H1 (cell line): ENCODE measurements at regions not wholly inside any gene's neighbourhood (a gene's known extent, or its start where the extent isn't known, plus 50 kb on each side); places are given as distances from the start of the nearest gene placed in this dataset.
A peak's percentile ranks its signal among the peaks of the same experiment; 100 is the strongest.

Experiments
- CTCF ChIA-PET: fragments of 300-600 bp; sonication (Branson Sonifier 250); formaldehyde crosslinking; loops from one replicate; lab custom pipeline; 2021; ENCODE audit not compliant: partially characterized antibody; lab: Charles Lee
- POLR2A ChIA-PET: fragments of 300-600 bp; sonication (Branson Sonifier 250); formaldehyde crosslinking; loops from one replicate; lab custom pipeline; 2021; ENCODE audit warnings: inconsistent platforms; ENCODE audit not compliant: partially characterized antibody; lab: Charles Lee
- DNase-seq, 2 experiments: peaks; one replicate each; pipeline versions ENCODE4 v3.0.0 to v3.0.0-alpha.2; 2010 to 2022; ENCODE audit warnings: low spot score in 2 of 2, low read depth in 1 of 2, mixed read lengths in 1 of 2
- FAIRE-seq: peaks from 2 replicates; lab custom pipeline; 2011; peaks lifted over from hg19 to GRCh38; lab: Jason Lieb, UNC
- H2AFZ ChIP-seq: 2 replicates; pipeline ENCODE4 v1.8.1; 2012; ENCODE audit warnings: low read length, inconsistent platforms
- H2AK5ac ChIP-seq: 2 replicates; pipeline ENCODE4 v1.6.1; 2013; ENCODE audit warnings: low read depth, low read length
- H2BK120ac ChIP-seq: replicated peaks from 2 replicates; pipeline ENCODE3; 2013; ENCODE audit warnings: low read depth, low read length, inconsistent platforms
- H2BK12ac ChIP-seq: 2 replicates; pipeline ENCODE4 v1.6.1; 2013; ENCODE audit warnings: low read depth, low read length
- H2BK15ac ChIP-seq: 2 replicates; pipeline ENCODE4 v1.6.1; 2013; ENCODE audit warnings: low read length
- H2BK20ac ChIP-seq: 2 replicates; pipeline ENCODE4 v1.6.1; 2013; ENCODE audit warnings: low read length
- H2BK5ac ChIP-seq: 2 replicates; pipeline ENCODE4 v1.6.1; 2013; ENCODE audit warnings: low read depth, low read length
- H3K14ac ChIP-seq: 2 replicates; pipeline ENCODE4 v1.6.1; 2013; ENCODE audit warnings: inconsistent platforms; ENCODE audit not compliant: insufficient read length
- H3K18ac ChIP-seq: 2 replicates; pipeline ENCODE4 v1.6.1; 2013; ENCODE audit warnings: low read length; ENCODE audit errors: extremely low read depth
- H3K23ac ChIP-seq: 2 replicates; pipeline ENCODE4 v1.6.1; 2013; ENCODE audit warnings: inconsistent platforms; ENCODE audit not compliant: insufficient read length
- H3K23me2 ChIP-seq: 2 replicates; pipeline ENCODE4 v1.6.1; 2013; ENCODE audit warnings: low read depth, low read length
- H3K27ac ChIP-seq: 2 replicates; pipeline ENCODE4 v1.6.1; 2011; ENCODE audit warnings: low read depth, low read length, inconsistent platforms
- H3K27me3 ChIP-seq, 4 experiments: replicated peaks in 1 of 4; 1 replicate in 1 of 4; 2 replicates in 3 of 4; pipeline versions ENCODE4 v1.6.1 to v1.8.1; 2011 to 2013; ENCODE audit warnings: low read length in 3 of 4, mild to moderate bottlenecking in 3 of 4, inconsistent platforms in 2 of 4, mixed read lengths in 2 of 4, moderate library complexity in 1 of 4; ENCODE audit not compliant: control insufficient read depth in 3 of 4, insufficient read depth in 3 of 4; ENCODE audit errors: extremely low read depth in 1 of 4
- H3K36me3 ChIP-seq, 4 experiments: 2 replicates each; pipeline versions ENCODE4 v1.6.1 to v1.8.1; 2011 to 2013; ENCODE audit warnings: mild to moderate bottlenecking in 4 of 4, low read length in 3 of 4, moderate library complexity in 2 of 4, control low read depth in 1 of 4, inconsistent platforms in 1 of 4; ENCODE audit not compliant: insufficient read depth in 4 of 4, control insufficient read depth in 2 of 4
- H3K4ac ChIP-seq: replicated peaks from 2 replicates; pipeline ENCODE3; 2013; ENCODE audit warnings: low read length, low read depth, mixed read lengths, inconsistent platforms; ENCODE audit not compliant: insufficient read length
- H3K4me1 ChIP-seq, 4 experiments: replicated peaks in 1 of 4; 1 replicate in 1 of 4; 2 replicates in 3 of 4; pipeline versions ENCODE4 v1.6.1 to v1.8.1; 2011 to 2013; ENCODE audit warnings: low read length in 3 of 4, inconsistent platforms in 2 of 4, mixed read lengths in 1 of 4; ENCODE audit not compliant: insufficient read depth in 4 of 4, control insufficient read depth in 3 of 4
- H3K4me2 ChIP-seq, 2 experiments: 2 replicates each; pipeline versions ENCODE4 v1.6.1 to v1.8.1; 2011 to 2013; ENCODE audit warnings: low read depth in 2 of 2, low read length in 2 of 2, control low read depth in 1 of 2, inconsistent platforms in 1 of 2, mild to moderate bottlenecking in 1 of 2; ENCODE audit not compliant: insufficient read depth in 1 of 2
- H3K4me3 ChIP-seq, 4 experiments: fragments of 200-600, 300-600 bp in 1 of 4; sonication (generic), shearing (Covaris generic), sonication (Bioruptor Twin) in 1 of 4; 2 replicates each; pipeline versions ENCODE4 v1.5.1 to v1.8.1; 2011 to 2016; ENCODE audit warnings: low read length in 4 of 4, low read depth in 3 of 4, control low read depth in 2 of 4, inconsistent platforms in 2 of 4, mild to moderate bottlenecking in 2 of 4, mixed read lengths in 1 of 4, moderate library complexity in 1 of 4; ENCODE audit not compliant: insufficient read depth in 2 of 4; ENCODE audit errors: extremely low read depth in 1 of 4
- H3K56ac ChIP-seq: replicated peaks from 2 replicates; pipeline ENCODE3; 2013; ENCODE audit warnings: low read depth, mild to moderate bottlenecking, mixed read lengths, low read length, inconsistent platforms; ENCODE audit not compliant: insufficient read length
- H3K79me1 ChIP-seq: 2 replicates; pipeline ENCODE4 v1.6.1; 2013; ENCODE audit warnings: low read depth, low read length, control low read depth
- H3K79me2 ChIP-seq, 2 experiments: 2 replicates each; pipeline versions ENCODE4 v1.6.1 to v1.8.1; 2012 to 2013; ENCODE audit warnings: low read length in 2 of 2, mild to moderate bottlenecking in 2 of 2, inconsistent platforms in 1 of 2; ENCODE audit not compliant: insufficient read depth in 2 of 2, control insufficient read depth in 1 of 2
- H3K9ac ChIP-seq, 4 experiments: replicated peaks in 1 of 4; 1 replicate in 1 of 4; 2 replicates in 3 of 4; pipeline versions ENCODE4 v1.6.1 to v1.8.1; 2011 to 2013; ENCODE audit warnings: low read depth in 3 of 4, low read length in 3 of 4, control low read depth in 2 of 4, mild to moderate bottlenecking in 2 of 4, moderate library complexity in 2 of 4, inconsistent platforms in 1 of 4; ENCODE audit errors: extremely low read depth in 1 of 4
- H3K9me3 ChIP-seq, 2 experiments: 2 replicates each; pipeline versions ENCODE4 v1.6.1 to v1.8.1; 2012 to 2013; ENCODE audit warnings: mild to moderate bottlenecking in 2 of 2, moderate library complexity in 2 of 2, control low read depth in 1 of 2, inconsistent platforms in 1 of 2, low read depth in 1 of 2, low read length in 1 of 2, mixed read lengths in 1 of 2; ENCODE audit not compliant: insufficient read depth in 2 of 2
- H4K20me1 ChIP-seq, 2 experiments: replicated peaks in 1 of 2; 2 replicates each; pipeline versions ENCODE3 to v1.8.1; 2011 to 2013; ENCODE audit warnings: inconsistent platforms in 2 of 2, low read length in 2 of 2, mild to moderate bottlenecking in 1 of 2; ENCODE audit not compliant: insufficient read depth in 2 of 2, control insufficient read depth in 1 of 2
- H4K5ac ChIP-seq: 2 replicates; pipeline ENCODE4 v1.6.1; 2013; ENCODE audit warnings: low read length, low read depth, mixed read lengths, inconsistent platforms; ENCODE audit not compliant: insufficient read length
- H4K8ac ChIP-seq: 2 replicates; pipeline ENCODE4 v1.8.0; 2013; ENCODE audit warnings: mild to moderate bottlenecking, moderate library complexity, low read length, inconsistent platforms; ENCODE audit not compliant: insufficient read depth; ENCODE audit errors: extremely low read depth
- H4K91ac ChIP-seq: replicated peaks from 2 replicates; pipeline ENCODE3; 2013; ENCODE audit warnings: low read length, mixed read lengths, inconsistent platforms; ENCODE audit not compliant: insufficient read length
- ASH2L ChIP-seq: fragments of 200-600, 300-600 bp; sonication (generic); IDR thresholded peaks from one replicate; pipeline ENCODE4 v1.7.1; 2017; ENCODE audit warnings: low read length
- BACH1 ChIP-seq: IDR thresholded peaks from 2 replicates; pipeline ENCODE4 v1.6.1; 2012; ENCODE audit warnings: low read length, improper control_type of control experiment
- CEBPB ChIP-seq: IDR thresholded peaks from 2 replicates; pipeline ENCODE4 v1.6.1; 2012; ENCODE audit warnings: low read depth, low read length
- EP300 ChIP-seq, 2 experiments: IDR thresholded peaks; 1 replicate in 1 of 2; 2 replicates in 1 of 2; pipeline ENCODE4 v1.6.1; 2011 to 2012; ENCODE audit warnings: low read depth in 2 of 2, low read length in 2 of 2, mild to moderate bottlenecking in 2 of 2, borderline replicate concordance in 1 of 2, inconsistent platforms in 1 of 2, moderate library complexity in 1 of 2
- JUN ChIP-seq: IDR thresholded peaks from 2 replicates; pipeline ENCODE4 v1.6.1; 2011; ENCODE audit warnings: low read depth, mild to moderate bottlenecking, improper control_type of control experiment, low read length
- JUND ChIP-seq: IDR thresholded peaks from 2 replicates; pipeline ENCODE4 v1.6.1; 2011; ENCODE audit warnings: mild to moderate bottlenecking, improper control_type of control experiment, low read length
- MAX ChIP-seq: IDR thresholded peaks from 2 replicates; pipeline ENCODE4 v1.6.1; 2012; ENCODE audit warnings: inconsistent platforms
- POLR2AphosphoS5 ChIP-seq: IDR thresholded peaks from 2 replicates; pipeline ENCODE4 v1.6.1; 2011; ENCODE audit warnings: low read depth, low read length
- RFX5 ChIP-seq: IDR thresholded peaks from 2 replicates; pipeline ENCODE4 v1.6.1; 2011; ENCODE audit warnings: low read depth, low read length, improper control_type of control experiment, borderline replicate concordance
- SIX5 ChIP-seq: IDR thresholded peaks from 2 replicates; pipeline ENCODE4 v1.6.1; 2011; ENCODE audit warnings: mild to moderate bottlenecking, low read depth, low read length
- TEAD4 ChIP-seq: IDR thresholded peaks from 2 replicates; pipeline ENCODE4 v1.6.1; 2012; ENCODE audit warnings: low read depth, low read length, inconsistent platforms, mixed read lengths
- WGBS, 2 experiments: shearing (Covaris generic) in 1 of 2; methylation state at CpG; one replicate each; pipeline versions ENCODE4 v1.1.6 to v1.1.7; 2013 to 2015; ENCODE audit warnings: low lambda C conversion rate in 2 of 2, mixed read lengths in 2 of 2, inconsistent platforms in 1 of 2, low coverage in 1 of 2, missing lambda C conversion rate in 1 of 2; ENCODE audit not compliant: insufficient replicate concordance in 2 of 2, insufficient coverage in 1 of 2, insufficient read length in 1 of 2; ENCODE audit errors: extremely low coverage in 1 of 2, missing lambda C conversion rate in 1 of 2; 5-methylcytosine and 5-hydroxymethylcytosine counted together
- TF ChIP-seq, protein P1 (sequence below): IDR thresholded peaks from 2 replicates; pipeline ENCODE4 v1.6.1; 2011; ENCODE audit warnings: low read length, improper control_type of control experiment
- TF ChIP-seq, protein P2 (sequence below): IDR thresholded peaks from 2 replicates; pipeline ENCODE4 v1.6.1; 2012; ENCODE audit warnings: inconsistent platforms

- Histone ChIP-seq H3K14ac (no peak overlapping the region), H3K4me2 (no peak overlapping the region), H2BK5ac (no peak overlapping the region), H3K4me1 (peaks cover 0 to 11% (median 1%) of the 10 kb centered on the region in 4 experiments; a peak in 2 of 7 replicates), H3K56ac (no peak overlapping the region), H2BK12ac (peak overlapping the region; percentile 35), H3K4ac (no peak overlapping the region), H3K23ac (no peak overlapping the region), H4K8ac (no peak overlapping the region), H3K79me1 (no peaks in the 10 kb centered on the region), H3K18ac (peak overlapping the region; percentile 24; the same call in 1 of the 2 replicates), H3K9me3 (peaks cover 11 to 16% of the 10 kb centered on the region in 2 experiments), H3K9ac (no peak overlapping the region; a peak in 1 of 7 replicates), H3K23me2 (no peaks in the 10 kb centered on the region), H2AK5ac (peak overlapping the region; percentile 65), H4K91ac (no peak overlapping the region), H2AFZ (no peak overlapping the region), H4K5ac (no peak overlapping the region), H3K36me3 (no peaks in the 10 kb centered on the region), H4K20me1 (no peaks in the 10 kb centered on the region), H3K27me3 (no peaks in the 10 kb centered on the region; a peak in 1 of 7 replicates), H3K27ac (no peak overlapping the region; the same call in 1 of the 2 replicates), H2BK15ac (no peak overlapping the region; the same call in 1 of the 2 replicates), H3K79me2 (no peaks in the 10 kb centered on the region), H3K4me3 (no peak overlapping the region), H2BK20ac (no peak overlapping the region), H2BK120ac (no peak overlapping the region)
- DNase-seq: no peak
- WGBS, 2 experiments: 94% methylated on average over 1 of the region's 1 CpG; no CpG with 5 or more reads in 1 of the 2 experiments
- CTCF ChIA-PET: no interaction called here
- FAIRE-seq: no peak
- POLR2A ChIA-PET: no interaction called here
- TF ChIP-seq BACH1 (no peak), JUND (no peak), ASH2L (no peak), SIX5 (no peak), POLR2AphosphoS5 (0 out of 2 replicates have a peak, but pooled peaks have one; percentile 37), TEAD4 (no peak), MAX (no peak), CEBPB (no peak), JUN (peak; percentile 85), RFX5 (no peak), EP300 (IDR thresholded peaks at IDR 0.05; ENCODE audit: borderline replicate concordance in 1 of 2, low read depth in 2 of 2, low read length in 2 of 2) (peak in 1 of 2 experiments; percentile 59; a peak in 1 of 3 replicates)
- TF ChIP-seq, protein P1, sequence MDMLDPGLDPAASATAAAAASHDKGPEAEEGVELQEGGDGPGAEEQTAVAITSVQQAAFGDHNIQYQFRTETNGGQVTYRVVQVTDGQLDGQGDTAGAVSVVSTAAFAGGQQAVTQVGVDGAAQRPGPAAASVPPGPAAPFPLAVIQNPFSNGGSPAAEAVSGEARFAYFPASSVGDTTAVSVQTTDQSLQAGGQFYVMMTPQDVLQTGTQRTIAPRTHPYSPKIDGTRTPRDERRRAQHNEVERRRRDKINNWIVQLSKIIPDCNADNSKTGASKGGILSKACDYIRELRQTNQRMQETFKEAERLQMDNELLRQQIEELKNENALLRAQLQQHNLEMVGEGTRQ: no peak
- TF ChIP-seq, protein P2, sequence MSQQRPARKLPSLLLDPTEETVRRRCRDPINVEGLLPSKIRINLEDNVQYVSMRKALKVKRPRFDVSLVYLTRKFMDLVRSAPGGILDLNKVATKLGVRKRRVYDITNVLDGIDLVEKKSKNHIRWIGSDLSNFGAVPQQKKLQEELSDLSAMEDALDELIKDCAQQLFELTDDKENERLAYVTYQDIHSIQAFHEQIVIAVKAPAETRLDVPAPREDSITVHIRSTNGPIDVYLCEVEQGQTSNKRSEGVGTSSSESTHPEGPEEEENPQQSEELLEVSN: no peak
Measured at GRCh38 chr3:127108796-127109195, 84.1 kb upstream of the PRR23E start.
